ENCODE measurements at regions not wholly inside any gene's neighbourhood (a gene's known extent, or its start where the extent isn't known, plus 50 kb on each side); places are given as distances from the start of the nearest gene placed in this dataset.

DNA sequence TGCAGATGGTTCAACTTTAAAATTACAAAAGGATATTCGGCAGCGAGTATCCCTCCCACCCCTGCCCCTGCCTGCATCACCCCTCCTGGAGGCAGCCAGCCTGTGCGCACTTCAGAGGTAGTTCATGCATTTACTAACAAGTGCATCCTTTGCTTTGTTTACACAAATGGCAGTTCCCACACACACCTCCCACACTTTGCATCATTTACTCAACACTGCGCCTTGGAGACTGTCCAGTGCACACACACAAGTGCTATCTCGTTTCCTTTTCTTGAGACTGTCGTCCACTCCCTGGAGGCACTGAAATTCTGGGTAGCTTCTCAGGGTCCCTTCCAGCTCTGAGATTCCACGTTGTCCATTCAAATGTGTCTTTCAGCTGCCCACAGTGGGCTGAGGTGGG, 53.1 kb upstream of the VSX1 start:
- H3K9ac ChIP-seq (ENCODE audit: low read depth, low read length), result no peak overlapping the region
- no peak overlapping the region for H3K4me2 ChIP-seq (ENCODE audit: low read length)
- H3K27me3 ChIP-seq (ENCODE audit: control insufficient read depth, insufficient read depth, low read length), result peaks cover 34% of the 10 kb centered on the region
- H3K4me1 ChIP-seq (ENCODE audit: control insufficient read depth, insufficient read depth, low read length), result peaks cover 17% of the 10 kb centered on the region
- no peaks in the 10 kb centered on the region for H3K9me3 ChIP-seq (replicated peaks; ENCODE audit: low read length)
- no peaks in the 10 kb centered on the region for H3K36me3 ChIP-seq (ENCODE audit: insufficient read depth, low read length)
- H3K4me3 ChIP-seq (ENCODE audit: low read length), result no peak overlapping the region

- H3K4me1 ChIP-seq (ENCODE audit: control insufficient read depth, insufficient read depth, low read length), result peaks cover 17% of the 10 kb centered on the region
- H3K4me2 ChIP-seq (ENCODE audit: low read length), result no peak overlapping the region
- H3K9ac ChIP-seq (ENCODE audit: low read depth, low read length), result no peak overlapping the region
- H3K36me3 ChIP-seq (ENCODE audit: insufficient read depth, low read length), result no peaks in the 10 kb centered on the region
- H3K4me3 ChIP-seq (ENCODE audit: low read length), result no peak overlapping the region
- peaks cover 44% of the 10 kb centered on the region for H3K27me3 ChIP-seq (ENCODE audit: control insufficient read depth, insufficient read depth, low read length)
- no peaks in the 10 kb centered on the region for H3K9me3 ChIP-seq (replicated peaks; ENCODE audit: low read length)
Measured at GRCh38 chr20:25136056-25136455, 54.1 kb upstream of the VSX1 start.

DNA sequence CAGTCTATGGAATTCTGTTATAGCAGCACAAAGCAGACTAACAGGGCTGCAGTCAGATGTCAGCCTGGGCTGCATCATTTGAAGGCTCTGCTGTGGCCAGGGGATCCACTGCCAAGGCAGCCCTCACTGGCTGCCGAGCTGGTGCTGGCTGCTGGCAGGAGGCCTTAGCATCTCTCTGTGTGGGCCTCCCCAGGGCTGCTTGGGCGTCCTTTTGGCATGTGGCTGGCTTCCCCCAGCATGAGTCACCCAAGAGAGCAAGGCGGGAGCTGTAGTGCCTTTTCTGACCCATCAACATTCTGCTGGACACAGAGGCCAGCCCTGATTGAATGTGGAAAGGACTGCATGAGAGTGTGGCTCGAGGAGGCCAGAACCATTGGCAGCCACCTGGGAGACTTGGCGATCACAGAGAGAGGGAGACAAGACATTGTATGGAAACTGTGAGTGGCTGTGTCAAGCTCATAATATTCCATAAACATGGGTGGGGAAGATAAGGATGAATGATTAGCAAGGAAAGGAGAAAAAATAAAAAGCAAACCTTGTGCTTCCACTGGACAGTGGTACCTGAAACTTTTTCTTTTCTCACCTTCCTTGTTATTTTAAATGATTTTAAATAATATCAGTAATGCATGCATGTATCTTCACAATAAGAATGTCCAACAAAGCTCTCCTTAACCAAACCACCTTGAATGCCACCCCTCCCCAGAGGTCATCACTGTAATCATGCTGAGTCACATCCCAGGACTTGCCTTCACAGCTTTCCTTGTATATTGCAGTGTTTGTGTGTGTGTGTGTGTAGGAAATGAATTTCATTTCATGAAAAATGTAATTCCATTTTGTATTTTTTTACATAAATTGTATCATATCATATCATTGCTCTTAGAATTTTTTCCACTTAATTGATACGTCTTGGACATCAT, 55.0 kb upstream of the VSX1 start:
- Histone ChIP-seq H3K4me2 (ENCODE audit: low read length) (peak overlapping the region; percentile 38), H3K27me3 (ENCODE audit: control insufficient read depth, insufficient read depth, low read length) (peaks cover 46% of the 10 kb centered on the region), H3K4me1 (ENCODE audit: control insufficient read depth, insufficient read depth, low read length) (peaks cover 17% of the 10 kb centered on the region), H3K9ac (ENCODE audit: low read depth, low read length) (no peak overlapping the region), H3K9me3 (replicated peaks; ENCODE audit: low read length) (no peaks in the 10 kb centered on the region), H3K36me3 (ENCODE audit: insufficient read depth, low read length) (no peaks in the 10 kb centered on the region), H3K4me3 (ENCODE audit: low read length) (no peak overlapping the region)

- H3K27me3 ChIP-seq (ENCODE audit: control insufficient read depth, insufficient read depth, low read length), result peaks cover 46% of the 10 kb centered on the region
- no peak overlapping the region for H3K4me2 ChIP-seq (ENCODE audit: low read length)
- no peak overlapping the region for H3K9ac ChIP-seq (ENCODE audit: low read depth, low read length)
- H3K9me3 ChIP-seq (replicated peaks; ENCODE audit: low read length), result no peaks in the 10 kb centered on the region
- H3K36me3 ChIP-seq (ENCODE audit: insufficient read depth, low read length), result no peaks in the 10 kb centered on the region
- H3K4me1 ChIP-seq (ENCODE audit: control insufficient read depth, insufficient read depth, low read length), result peaks cover 17% of the 10 kb centered on the region
- no peak overlapping the region for H3K4me3 ChIP-seq (ENCODE audit: low read length)
Measured at GRCh38 chr20:25139029-25139705, 56.3 kb upstream of the ENTPD6 start.

DNA sequence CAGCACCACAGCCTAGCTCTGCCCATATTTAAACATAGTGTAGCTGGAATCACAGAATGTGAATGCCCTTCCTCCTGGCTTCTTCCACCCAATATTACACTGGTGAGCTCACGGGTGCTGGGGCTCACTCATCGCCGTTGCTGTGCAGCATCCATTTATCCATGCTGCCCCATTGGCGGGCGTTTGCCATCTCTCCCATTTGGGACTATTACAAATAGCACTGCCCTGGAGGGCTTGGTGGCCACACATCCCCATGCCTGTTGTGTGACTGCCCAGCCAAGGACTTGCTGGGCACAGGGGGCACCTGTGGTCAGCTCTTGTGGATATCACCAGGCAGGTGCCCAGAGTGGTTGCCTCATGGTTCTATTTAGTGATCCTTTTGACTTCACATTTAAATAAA, 54.5 kb upstream of the ENTPD6 start:
- H3K27me3 ChIP-seq (ENCODE audit: control insufficient read depth, insufficient read depth, low read length), result peaks cover 62% of the 10 kb centered on the region
- no peak overlapping the region for H3K9ac ChIP-seq (ENCODE audit: low read depth, low read length)
- H3K9me3 ChIP-seq (replicated peaks; ENCODE audit: low read length), result no peaks in the 10 kb centered on the region
- no peak overlapping the region for H3K4me3 ChIP-seq (ENCODE audit: low read length)
- H3K36me3 ChIP-seq (ENCODE audit: insufficient read depth, low read length), result no peaks in the 10 kb centered on the region
- H3K4me1 ChIP-seq (ENCODE audit: control insufficient read depth, insufficient read depth, low read length), result peaks cover 16% of the 10 kb centered on the region
- H3K4me2 ChIP-seq (ENCODE audit: low read length), result no peak overlapping the region

- Histone ChIP-seq H3K27me3 (ENCODE audit: control insufficient read depth, insufficient read depth, low read length) (peaks cover 75% of the 10 kb centered on the region), H3K9me3 (replicated peaks; ENCODE audit: low read length) (no peaks in the 10 kb centered on the region), H3K4me3 (ENCODE audit: low read length) (no peak overlapping the region), H3K36me3 (ENCODE audit: insufficient read depth, low read length) (no peaks in the 10 kb centered on the region), H3K4me2 (ENCODE audit: low read length) (no peak overlapping the region), H3K4me1 (ENCODE audit: control insufficient read depth, insufficient read depth, low read length) (peaks cover 2% of the 10 kb centered on the region), H3K9ac (ENCODE audit: low read depth, low read length) (no peak overlapping the region)
Measured at GRCh38 chr20:25142435-25142834, 53.1 kb upstream of the ENTPD6 start.

DNA sequence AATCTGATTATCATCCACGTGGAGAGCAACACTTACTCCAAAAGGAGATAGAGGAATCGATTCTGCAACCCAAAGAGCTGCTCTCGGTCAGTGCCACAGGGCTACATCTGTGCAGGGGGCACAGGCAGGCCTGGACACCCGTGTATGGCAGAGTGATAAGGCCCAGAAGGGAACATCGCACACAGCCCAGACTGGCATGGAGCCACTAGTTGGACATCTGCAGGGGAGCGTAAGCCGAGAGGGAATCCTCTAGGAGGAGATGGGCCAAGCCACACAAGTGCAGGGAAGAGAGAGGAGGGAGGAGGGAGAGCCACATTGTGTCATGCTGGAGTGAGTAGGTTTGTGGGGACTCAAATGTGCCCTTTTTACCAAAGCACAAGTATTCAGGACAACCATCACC, 50.4 kb upstream of the ENTPD6 start:
- Histone ChIP-seq H3K9me3 (replicated peaks; ENCODE audit: low read length) (no peaks in the 10 kb centered on the region), H3K27me3 (ENCODE audit: control insufficient read depth, insufficient read depth, low read length) (peaks cover 88% of the 10 kb centered on the region), H3K36me3 (ENCODE audit: insufficient read depth, low read length) (no peaks in the 10 kb centered on the region), H3K4me3 (ENCODE audit: low read length) (no peak overlapping the region), H3K4me1 (ENCODE audit: control insufficient read depth, insufficient read depth, low read length) (peaks cover 10% of the 10 kb centered on the region), H3K9ac (ENCODE audit: low read depth, low read length) (no peak overlapping the region), H3K4me2 (ENCODE audit: low read length) (no peak overlapping the region)
